22Rv1 (cell line): ENCODE measurements at regions not wholly inside any gene's neighbourhood (a gene's known extent, or its start where the extent isn't known, plus 50 kb on each side); places are given as distances from the start of the nearest gene placed in this dataset.
"Not testable (repeated sequence)": the region's sequence is repeated elsewhere in the genome, so short reads cannot be mapped to it uniquely, and the experiment has no call there.

Source experiments
- CTCF ChIP-seq: fragments of 450-650 bp; IDR thresholded peaks from 2 replicates; pipeline ENCODE4 v1.5.1; 2017; ENCODE audit warnings: mild to moderate bottlenecking
- ZFX ChIP-seq: fragments of 450-650 bp; IDR thresholded peaks from 2 replicates; pipeline ENCODE4 v1.6.1; 2017; ENCODE audit warnings: antibody characterized with exemption, borderline replicate concordance

- TF ChIP-seq CTCF, ZFX: not testable (repeated sequence)
Observed at GRCh38 chr2:188035377-188035776, 256.3 kb upstream of the GULP1 start.
